ENCODE measurements at regions not wholly inside any gene's neighbourhood (a gene's known extent, or its start where the extent isn't known, plus 50 kb on each side); places are given as distances from the start of the nearest gene placed in this dataset.

DNA sequence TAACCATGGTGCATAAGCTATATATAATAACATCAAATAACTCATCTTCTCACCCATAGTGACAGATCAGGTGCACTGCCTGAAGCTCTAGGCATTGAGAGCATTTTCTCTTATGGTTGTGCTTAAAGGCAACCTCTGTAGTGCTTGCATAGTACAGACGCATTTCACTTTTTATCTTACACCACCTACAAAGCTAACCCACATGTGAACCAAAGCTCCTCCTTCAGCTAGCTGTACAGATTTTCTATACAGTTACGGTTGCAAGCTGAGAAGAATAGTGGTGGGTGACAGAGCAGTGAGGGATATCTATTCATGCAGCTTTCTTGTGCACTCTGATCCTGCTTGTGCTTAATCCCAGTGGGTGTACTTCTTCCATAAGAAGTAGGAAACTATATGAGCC is 1525.2 kb downstream of the STIM2 start:
- Histone ChIP-seq H3K9me3 (ENCODE audit: control insufficient read depth, insufficient read depth, low read depth, low read length) (no peaks in the 10 kb centered on the region), H3K4me3 (ENCODE audit: low read depth in 2 of 2, low read length in 2 of 2) (no peak overlapping the region), H3K4me1 (ENCODE audit: control insufficient read depth, insufficient read depth, low read length) (no peaks in the 10 kb centered on the region), H3K36me3 (ENCODE audit: control insufficient read depth, insufficient read depth, low read length) (no peaks in the 10 kb centered on the region), H3K27ac (ENCODE audit: low read length) (no peak overlapping the region), H3K27me3 (ENCODE audit: control insufficient read depth, insufficient read depth, low read length) (no peaks in the 10 kb centered on the region)
- TF ChIP-seq, protein P1, sequence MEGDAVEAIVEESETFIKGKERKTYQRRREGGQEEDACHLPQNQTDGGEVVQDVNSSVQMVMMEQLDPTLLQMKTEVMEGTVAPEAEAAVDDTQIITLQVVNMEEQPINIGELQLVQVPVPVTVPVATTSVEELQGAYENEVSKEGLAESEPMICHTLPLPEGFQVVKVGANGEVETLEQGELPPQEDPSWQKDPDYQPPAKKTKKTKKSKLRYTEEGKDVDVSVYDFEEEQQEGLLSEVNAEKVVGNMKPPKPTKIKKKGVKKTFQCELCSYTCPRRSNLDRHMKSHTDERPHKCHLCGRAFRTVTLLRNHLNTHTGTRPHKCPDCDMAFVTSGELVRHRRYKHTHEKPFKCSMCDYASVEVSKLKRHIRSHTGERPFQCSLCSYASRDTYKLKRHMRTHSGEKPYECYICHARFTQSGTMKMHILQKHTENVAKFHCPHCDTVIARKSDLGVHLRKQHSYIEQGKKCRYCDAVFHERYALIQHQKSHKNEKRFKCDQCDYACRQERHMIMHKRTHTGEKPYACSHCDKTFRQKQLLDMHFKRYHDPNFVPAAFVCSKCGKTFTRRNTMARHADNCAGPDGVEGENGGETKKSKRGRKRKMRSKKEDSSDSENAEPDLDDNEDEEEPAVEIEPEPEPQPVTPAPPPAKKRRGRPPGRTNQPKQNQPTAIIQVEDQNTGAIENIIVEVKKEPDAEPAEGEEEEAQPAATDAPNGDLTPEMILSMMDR (IDR thresholded peaks at IDR 0.05) = no peak
- TF ChIP-seq TCF7L2 (IDR thresholded peaks at IDR 0.05; ENCODE audit: low read depth, low read length) (no peak), SIN3A (IDR thresholded peaks at IDR 0.05; ENCODE audit: borderline replicate concordance, insufficient read depth, low read depth, low read length) (no peak), POLR2AphosphoS5 (IDR thresholded peaks at IDR 0.05; ENCODE audit: low read depth, low read length) (no peak)
- TF ChIP-seq, protein P2, sequence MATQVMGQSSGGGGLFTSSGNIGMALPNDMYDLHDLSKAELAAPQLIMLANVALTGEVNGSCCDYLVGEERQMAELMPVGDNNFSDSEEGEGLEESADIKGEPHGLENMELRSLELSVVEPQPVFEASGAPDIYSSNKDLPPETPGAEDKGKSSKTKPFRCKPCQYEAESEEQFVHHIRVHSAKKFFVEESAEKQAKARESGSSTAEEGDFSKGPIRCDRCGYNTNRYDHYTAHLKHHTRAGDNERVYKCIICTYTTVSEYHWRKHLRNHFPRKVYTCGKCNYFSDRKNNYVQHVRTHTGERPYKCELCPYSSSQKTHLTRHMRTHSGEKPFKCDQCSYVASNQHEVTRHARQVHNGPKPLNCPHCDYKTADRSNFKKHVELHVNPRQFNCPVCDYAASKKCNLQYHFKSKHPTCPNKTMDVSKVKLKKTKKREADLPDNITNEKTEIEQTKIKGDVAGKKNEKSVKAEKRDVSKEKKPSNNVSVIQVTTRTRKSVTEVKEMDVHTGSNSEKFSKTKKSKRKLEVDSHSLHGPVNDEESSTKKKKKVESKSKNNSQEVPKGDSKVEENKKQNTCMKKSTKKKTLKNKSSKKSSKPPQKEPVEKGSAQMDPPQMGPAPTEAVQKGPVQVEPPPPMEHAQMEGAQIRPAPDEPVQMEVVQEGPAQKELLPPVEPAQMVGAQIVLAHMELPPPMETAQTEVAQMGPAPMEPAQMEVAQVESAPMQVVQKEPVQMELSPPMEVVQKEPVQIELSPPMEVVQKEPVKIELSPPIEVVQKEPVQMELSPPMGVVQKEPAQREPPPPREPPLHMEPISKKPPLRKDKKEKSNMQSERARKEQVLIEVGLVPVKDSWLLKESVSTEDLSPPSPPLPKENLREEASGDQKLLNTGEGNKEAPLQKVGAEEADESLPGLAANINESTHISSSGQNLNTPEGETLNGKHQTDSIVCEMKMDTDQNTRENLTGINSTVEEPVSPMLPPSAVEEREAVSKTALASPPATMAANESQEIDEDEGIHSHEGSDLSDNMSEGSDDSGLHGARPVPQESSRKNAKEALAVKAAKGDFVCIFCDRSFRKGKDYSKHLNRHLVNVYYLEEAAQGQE (IDR thresholded peaks at IDR 0.05; ENCODE audit: insufficient read depth in 1 of 2, low read depth in 2 of 2, low read length in 1 of 2) = no peak
- in situ Hi-C loops (cut with HindIII; ENCODE audit: low pct_unique_long_range_greater_than_20kb, low sequenced_read_pairs) = no loop called here
- POLR2A ChIA-PET = no interaction called here
- ATAC-seq = no peak
- intact Hi-C loops (cut with micrococcal nuclease; ENCODE audit: unreplicated experiment) = no loop called here
- no peak for DNase-seq (ENCODE audit: low read depth, low spot score)
- no TSS peak for BruUV-seq (replicated peaks)
- CTCF ChIA-PET = no interaction called here

DNA sequence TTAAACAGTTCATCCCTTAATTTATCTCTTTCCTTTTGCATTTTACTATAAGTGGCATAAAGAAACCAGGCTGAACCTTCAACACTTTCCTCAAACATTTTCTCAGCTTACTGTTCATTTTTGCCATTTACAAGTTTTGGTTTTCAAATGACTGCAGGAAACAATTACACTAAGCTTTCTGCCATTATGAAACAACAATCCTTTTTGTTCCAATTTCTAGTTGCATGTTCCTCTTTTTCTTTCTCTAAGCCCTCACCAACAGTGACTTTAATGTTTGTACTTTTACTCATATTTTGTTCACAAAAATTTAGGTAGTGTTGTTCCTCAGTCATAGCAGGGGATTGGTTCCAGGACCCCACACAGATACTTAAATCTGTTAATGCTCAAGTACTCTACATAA is 1526.1 kb downstream of the STIM2 start:
- Histone ChIP-seq H3K36me3 (ENCODE audit: control insufficient read depth, insufficient read depth, low read length) (no peaks in the 10 kb centered on the region), H3K9me3 (ENCODE audit: control insufficient read depth, insufficient read depth, low read depth, low read length) (no peaks in the 10 kb centered on the region), H3K4me1 (ENCODE audit: control insufficient read depth, insufficient read depth, low read length) (no peaks in the 10 kb centered on the region), H3K4me3 (ENCODE audit: low read depth in 2 of 2, low read length in 2 of 2) (no peak overlapping the region), H3K27me3 (ENCODE audit: control insufficient read depth, insufficient read depth, low read length) (no peaks in the 10 kb centered on the region), H3K27ac (ENCODE audit: low read length) (no peak overlapping the region)
- in situ Hi-C loops (cut with HindIII; ENCODE audit: low pct_unique_long_range_greater_than_20kb, low sequenced_read_pairs) = no loop called here
- intact Hi-C loops (cut with micrococcal nuclease; ENCODE audit: unreplicated experiment) = no loop called here
- TF ChIP-seq SIN3A (IDR thresholded peaks at IDR 0.05; ENCODE audit: borderline replicate concordance, insufficient read depth, low read depth, low read length) = no peak
- no peak for TF ChIP-seq TCF7L2 (IDR thresholded peaks at IDR 0.05; ENCODE audit: low read depth, low read length)
- TF ChIP-seq, protein P2 (IDR thresholded peaks at IDR 0.05; ENCODE audit: insufficient read depth in 1 of 2, low read depth in 2 of 2, low read length in 1 of 2) = no peak
- TF ChIP-seq, protein P1 (IDR thresholded peaks at IDR 0.05) = no peak
- TF ChIP-seq POLR2AphosphoS5 (IDR thresholded peaks at IDR 0.05; ENCODE audit: low read depth, low read length) = no peak
- POLR2A ChIA-PET = no interaction called here
- BruUV-seq (replicated peaks) = no TSS peak
- DNase-seq (ENCODE audit: low read depth, low spot score) (no peak), ATAC-seq (no peak)
- CTCF ChIA-PET = no interaction called here

Measured in Panc1 (cell line).